ENCODE measurements at regions not wholly inside any gene's neighbourhood (a gene's known extent, or its start where the extent isn't known, plus 50 kb on each side); places are given as distances from the start of the nearest gene placed in this dataset.

DNA sequence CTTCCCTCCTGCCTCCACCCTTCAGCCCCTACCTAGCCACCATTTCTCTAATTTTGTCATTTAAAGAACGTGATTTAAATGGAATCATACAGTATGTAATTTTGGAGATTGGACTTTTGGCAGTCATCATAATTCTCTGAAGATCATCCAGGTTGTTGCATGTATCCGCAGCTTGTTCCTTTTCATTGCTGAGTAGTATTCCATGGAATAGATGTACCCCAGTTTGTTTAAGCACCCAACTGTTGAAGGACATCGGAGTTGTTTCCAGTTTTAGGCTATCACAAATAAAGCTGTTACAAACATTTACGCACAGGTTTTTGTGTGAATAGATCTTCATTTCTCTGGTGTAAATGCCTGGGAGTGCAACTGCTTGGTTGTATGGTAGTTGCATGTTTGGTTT is 61.1 kb upstream of the PWP1 start:
- no peak for DNase-seq
- Histone ChIP-seq H3K27ac (no peak overlapping the region), H3K9me3 (ENCODE audit: severe bottlenecking) (peaks cover 7% of the 10 kb centered on the region), H3K4me3 (ENCODE audit: low read depth, low read length) (no peak overlapping the region), H3K27me3 (ENCODE audit: insufficient read depth, low read depth, severe bottlenecking) (no peaks in the 10 kb centered on the region), H3K36me3 (no peaks in the 10 kb centered on the region)
- TF ChIP-seq, protein P1, sequence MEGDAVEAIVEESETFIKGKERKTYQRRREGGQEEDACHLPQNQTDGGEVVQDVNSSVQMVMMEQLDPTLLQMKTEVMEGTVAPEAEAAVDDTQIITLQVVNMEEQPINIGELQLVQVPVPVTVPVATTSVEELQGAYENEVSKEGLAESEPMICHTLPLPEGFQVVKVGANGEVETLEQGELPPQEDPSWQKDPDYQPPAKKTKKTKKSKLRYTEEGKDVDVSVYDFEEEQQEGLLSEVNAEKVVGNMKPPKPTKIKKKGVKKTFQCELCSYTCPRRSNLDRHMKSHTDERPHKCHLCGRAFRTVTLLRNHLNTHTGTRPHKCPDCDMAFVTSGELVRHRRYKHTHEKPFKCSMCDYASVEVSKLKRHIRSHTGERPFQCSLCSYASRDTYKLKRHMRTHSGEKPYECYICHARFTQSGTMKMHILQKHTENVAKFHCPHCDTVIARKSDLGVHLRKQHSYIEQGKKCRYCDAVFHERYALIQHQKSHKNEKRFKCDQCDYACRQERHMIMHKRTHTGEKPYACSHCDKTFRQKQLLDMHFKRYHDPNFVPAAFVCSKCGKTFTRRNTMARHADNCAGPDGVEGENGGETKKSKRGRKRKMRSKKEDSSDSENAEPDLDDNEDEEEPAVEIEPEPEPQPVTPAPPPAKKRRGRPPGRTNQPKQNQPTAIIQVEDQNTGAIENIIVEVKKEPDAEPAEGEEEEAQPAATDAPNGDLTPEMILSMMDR (IDR thresholded peaks at IDR 0.05; ENCODE audit: low read depth, low read length), result no peak

DNA sequence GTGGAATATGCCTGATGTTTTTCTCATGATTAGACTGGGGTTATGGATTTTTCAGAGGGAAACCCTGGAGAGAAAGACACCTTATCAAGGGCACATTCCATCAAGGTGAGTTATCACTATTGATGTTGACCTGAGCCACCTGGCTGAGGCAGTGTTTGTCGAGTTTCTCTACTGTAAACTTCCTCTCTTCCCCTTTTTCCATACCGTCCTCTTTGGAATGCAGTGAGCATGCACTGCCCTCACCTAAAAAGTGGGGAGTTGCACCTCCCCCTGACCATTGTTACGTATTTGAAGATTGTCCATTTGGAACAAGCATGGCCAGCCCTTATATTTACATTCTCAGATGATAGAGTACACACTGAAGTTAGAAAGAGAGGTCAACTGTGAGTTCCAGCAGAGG is 53.9 kb upstream of the PWP1 start:
- DNase-seq, result no peak
- H3K4me3 ChIP-seq (ENCODE audit: low read depth, low read length), result no peak overlapping the region
- TF ChIP-seq, protein P1 (IDR thresholded peaks at IDR 0.05; ENCODE audit: low read depth, low read length), result no peak
- H3K27ac ChIP-seq, result no peak overlapping the region
- no peaks in the 10 kb centered on the region for H3K36me3 ChIP-seq
- no peaks in the 10 kb centered on the region for H3K9me3 ChIP-seq (ENCODE audit: severe bottlenecking)
- no peaks in the 10 kb centered on the region for H3K27me3 ChIP-seq (ENCODE audit: insufficient read depth, low read depth, severe bottlenecking)

DNA sequence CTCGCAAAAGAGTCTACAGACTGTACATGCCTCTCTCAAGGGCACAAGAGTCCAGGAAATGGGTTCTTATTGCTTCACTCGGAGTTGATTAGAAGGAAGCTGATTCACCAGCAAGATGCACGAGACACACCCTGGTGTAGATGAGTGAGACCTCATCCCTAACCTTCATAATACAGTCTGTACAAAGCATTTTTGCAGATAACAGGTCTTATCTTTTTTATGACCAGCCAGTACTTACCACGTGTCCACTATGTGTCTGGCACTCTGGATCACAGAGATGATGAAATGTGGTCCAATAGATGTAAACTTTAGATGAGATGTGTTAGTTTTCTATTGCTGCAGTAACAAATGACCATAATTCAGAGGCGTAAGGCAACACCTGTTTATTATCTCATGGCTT is 53.4 kb upstream of the PWP1 start:
- TF ChIP-seq, protein P1 (IDR thresholded peaks at IDR 0.05; ENCODE audit: low read depth, low read length), result no peak
- Histone ChIP-seq H3K9me3 (ENCODE audit: severe bottlenecking) (no peaks in the 10 kb centered on the region), H3K27ac (no peak overlapping the region), H3K36me3 (no peaks in the 10 kb centered on the region), H3K4me3 (ENCODE audit: low read depth, low read length) (no peak overlapping the region), H3K27me3 (ENCODE audit: insufficient read depth, low read depth, severe bottlenecking) (no peaks in the 10 kb centered on the region)
- no peak for DNase-seq

DNA sequence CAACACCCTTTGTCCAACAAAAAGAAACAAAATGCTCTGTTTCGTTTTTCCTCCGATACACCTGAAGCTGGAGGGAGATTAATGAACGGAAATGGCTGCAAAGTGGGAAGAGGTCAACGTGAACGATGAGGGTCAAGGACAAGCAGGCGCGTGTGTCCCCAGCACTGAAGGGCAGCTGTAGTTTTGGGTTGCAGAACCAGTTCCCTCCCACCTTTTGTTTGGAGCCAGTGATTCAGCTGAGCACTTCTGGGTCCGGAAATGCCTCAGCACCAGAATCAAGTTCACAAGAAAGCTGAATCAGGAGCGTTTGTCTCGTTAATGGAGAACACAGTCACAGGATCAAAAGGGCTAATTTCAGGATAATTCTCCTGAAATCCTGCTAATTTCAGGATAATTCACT is 51.1 kb upstream of the PWP1 start:
- no peaks in the 10 kb centered on the region for H3K27me3 ChIP-seq (ENCODE audit: insufficient read depth, low read depth, severe bottlenecking)
- no peak overlapping the region for H3K4me3 ChIP-seq (ENCODE audit: low read depth, low read length)
- TF ChIP-seq, protein P1 (IDR thresholded peaks at IDR 0.05; ENCODE audit: low read depth, low read length), result no peak
- H3K27ac ChIP-seq, result no peak overlapping the region
- no peak for DNase-seq
- no peaks in the 10 kb centered on the region for H3K9me3 ChIP-seq (ENCODE audit: severe bottlenecking)
- no peaks in the 10 kb centered on the region for H3K36me3 ChIP-seq

DNA sequence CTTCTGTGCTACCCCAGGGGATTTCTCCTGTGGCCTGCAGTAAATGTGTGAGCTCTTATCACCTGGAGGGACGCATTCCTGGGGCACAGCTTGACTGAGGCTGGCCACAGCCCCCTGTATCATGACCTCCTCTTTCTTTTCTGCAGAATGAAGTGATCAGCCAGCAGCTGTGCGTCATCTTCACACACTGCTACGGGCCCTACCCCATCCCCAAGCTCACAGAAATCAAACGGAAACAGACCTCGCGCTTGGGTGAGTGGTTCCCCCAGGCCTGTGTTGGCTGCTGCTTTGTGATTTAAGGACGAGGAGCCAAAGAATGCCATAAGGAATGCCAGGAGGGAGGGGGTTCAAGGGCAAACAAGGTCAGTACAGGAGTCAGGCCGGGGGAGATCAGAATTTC is 50.5 kb upstream of the PWP1 start:
- Histone ChIP-seq H3K27me3 (ENCODE audit: insufficient read depth, low read depth, severe bottlenecking) (no peaks in the 10 kb centered on the region), H3K9me3 (ENCODE audit: severe bottlenecking) (no peaks in the 10 kb centered on the region), H3K36me3 (no peaks in the 10 kb centered on the region), H3K4me3 (ENCODE audit: low read depth, low read length) (no peak overlapping the region), H3K27ac (no peak overlapping the region)
- TF ChIP-seq, protein P1 (IDR thresholded peaks at IDR 0.05; ENCODE audit: low read depth, low read length), result no peak
- DNase-seq, result no peak

Measured in WERI-Rb-1 (cell line).